Caki2 (cell line): ENCODE measurements at regions not wholly inside any gene's neighbourhood (a gene's known extent, or its start where the extent isn't known, plus 50 kb on each side); places are given as distances from the start of the nearest gene placed in this dataset.

Experiments
- DNase-seq: peaks from one replicate; pipeline ENCODE4 v3.0.0-alpha.2; 2015; ENCODE audit warnings: low read depth
- in situ Hi-C: cut with HindIII; loops from 2 replicates; pipeline ENCODE4 v1.10.0; 2016; ENCODE audit warnings: low sequenced_read_pairs, low pct_unique_long_range_greater_than_20kb, mixed read lengths

GRCh38 chr2:59322005-59322404 lies 1080.9 kb upstream of the FANCL start:
- DNase-seq = no peak
- in situ Hi-C loops = no loop called here

GRCh38 chr2:59314031-59314766 lies 1073.1 kb upstream of the FANCL start:
- in situ Hi-C loops = no loop called here
- DNase-seq = no peak

GRCh38 chr2:59312967-59313940 lies 1072.1 kb upstream of the FANCL start:
- in situ Hi-C loops = no loop called here

GRCh38 chr2:59312029-59312428 lies 1070.9 kb upstream of the FANCL start:
- no peak for DNase-seq
- in situ Hi-C loops = no loop called here

More at GRCh38 chr2:59312967-59313940, 1072.1 kb upstream of the FANCL start:
- DNase-seq = no peak

- no peak for DNase-seq
- in situ Hi-C loops = no loop called here
Measured at GRCh38 chr2:59308108-59308507, 1067.0 kb upstream of the FANCL start.

- in situ Hi-C loops = no loop called here
- DNase-seq = no peak
Measured at GRCh38 chr2:59307196-59307595, 1066.1 kb upstream of the FANCL start.

GRCh38 chr2:59303272-59303671 lies 1062.1 kb upstream of the FANCL start:
- no peak for DNase-seq
- in situ Hi-C loops = no loop called here

GRCh38 chr2:59302683-59303082 lies 1061.6 kb upstream of the FANCL start:
- DNase-seq = no peak
- in situ Hi-C loops = no loop called here

GRCh38 chr2:59301466-59302402 lies 1060.6 kb upstream of the FANCL start:
- in situ Hi-C loops = no loop called here
- peak; percentile 48 for DNase-seq

- in situ Hi-C loops = no loop called here
Measured at GRCh38 chr2:59297816-59298215, 1056.7 kb upstream of the FANCL start.

GRCh38 chr2:59296279-59296678 lies 1055.2 kb upstream of the FANCL start:
- no peak for DNase-seq
- in situ Hi-C loops = no loop called here

More at GRCh38 chr2:59297816-59298215, 1056.7 kb upstream of the FANCL start:
- DNase-seq = no peak

- DNase-seq = no peak
- in situ Hi-C loops = no loop called here
Measured at GRCh38 chr2:59295524-59296162, 1054.5 kb upstream of the FANCL start.

- in situ Hi-C loops = no loop called here
- DNase-seq = no peak
Measured at GRCh38 chr2:59288771-59289170, 1047.6 kb upstream of the FANCL start.

- in situ Hi-C loops = no loop called here
- DNase-seq = no peak
Measured at GRCh38 chr2:59282374-59283057, 1041.4 kb upstream of the FANCL start.

GRCh38 chr2:59277671-59278070 lies 1036.5 kb upstream of the FANCL start:
- no peak for DNase-seq

GRCh38 chr2:59276917-59277316 lies 1035.8 kb upstream of the FANCL start:
- peak; percentile 58 for DNase-seq

More at GRCh38 chr2:59277671-59278070, 1036.5 kb upstream of the FANCL start:
- in situ Hi-C loops = no loop called here

GRCh38 chr2:59276033-59276432 lies 1034.9 kb upstream of the FANCL start:
- in situ Hi-C loops = no loop called here
- no peak for DNase-seq

More at GRCh38 chr2:59276917-59277316, 1035.8 kb upstream of the FANCL start:
- in situ Hi-C loops = no loop called here
